Natural killer cell (primary cell): ENCODE measurements at regions not wholly inside any gene's neighbourhood (a gene's known extent, or its start where the extent isn't known, plus 50 kb on each side); places are given as distances from the start of the nearest gene placed in this dataset.

Source experiments
- ATAC-seq, 3 donors: fragments of 150-1000 bp in 2 of 3; fragments of 200-7000 bp in 1 of 3; cut with Tn5 transposase; 1 replicate in 1 of 3; 2 replicates in 2 of 3; pipeline ENCODE4 v1.10.0; 2021; ENCODE audit warnings: mild to moderate bottlenecking in 2 of 3, moderate library complexity in 2 of 3
- DNase-seq, 2 donors: peaks; one replicate each; pipeline versions ENCODE4 v3.0.0 to v3.0.0-alpha.2; 2013 to 2021; ENCODE audit warnings: mixed read lengths in 1 of 2
- H3K27ac ChIP-seq: one replicate; pipeline ENCODE4 v1.5.1; 2013; ENCODE audit warnings: mild to moderate bottlenecking, low read length
- H3K27me3 ChIP-seq: one replicate; pipeline ENCODE4 v1.6.1; 2013; ENCODE audit warnings: low read length; ENCODE audit not compliant: control insufficient read depth, insufficient read depth
- H3K36me3 ChIP-seq: one replicate; pipeline ENCODE4 v1.6.1; 2013; ENCODE audit warnings: low read length; ENCODE audit not compliant: control insufficient read depth, insufficient read depth
- H3K4me1 ChIP-seq: one replicate; pipeline ENCODE4 v1.6.1; 2013; ENCODE audit warnings: low read length; ENCODE audit not compliant: control insufficient read depth, insufficient read depth
- H3K4me3 ChIP-seq: one replicate; pipeline ENCODE4 v1.5.1; 2013; ENCODE audit warnings: low read length
- H3K9me3 ChIP-seq: one replicate; pipeline ENCODE4 v1.6.1; 2013; ENCODE audit warnings: low read length; ENCODE audit not compliant: control insufficient read depth, insufficient read depth
- H3K27ac Mint-ChIP-seq, 2 donors: one replicate each; pipeline ENCODE4 v1.8.0; 2022; ENCODE audit warnings: mild to moderate bottlenecking in 2 of 2, mixed read lengths in 2 of 2, moderate library complexity in 1 of 2
- H3K27me3 Mint-ChIP-seq, 2 donors: one replicate each; pipeline ENCODE4 v1.8.0; 2022; ENCODE audit warnings: low read depth in 2 of 2, mixed read lengths in 2 of 2
- H3K36me3 Mint-ChIP-seq: one replicate; pipeline ENCODE4 v1.8.0; 2022; ENCODE audit warnings: mixed read lengths
- H3K4me1 Mint-ChIP-seq, 2 donors: one replicate each; pipeline ENCODE4 v1.8.0; 2022; ENCODE audit warnings: mixed read lengths in 2 of 2
- H3K4me3 Mint-ChIP-seq: one replicate; pipeline ENCODE4 v1.8.0; 2022; ENCODE audit warnings: mild to moderate bottlenecking, moderate library complexity, mixed read lengths
- H3K9me3 Mint-ChIP-seq, 2 donors: one replicate each; pipeline ENCODE4 v1.8.0; 2022; ENCODE audit warnings: mixed read lengths in 2 of 2
- WGBS: methylation state at CpG from one replicate; pipeline ENCODE4 v1.1.7; 2013; ENCODE audit warnings: missing lambda C conversion rate; ENCODE audit not compliant: insufficient coverage; 5-methylcytosine and 5-hydroxymethylcytosine counted together
- intact Hi-C: fragments of 100-400 bp; cut with micrococcal nuclease; formaldehyde crosslinking; loops from one replicate; pipeline ENCODE4 v1.14.2; 2022
- TF ChIP-seq, protein P1 (sequence below): fragments of 200-600 bp; IDR thresholded peaks from one replicate; pipeline ENCODE4 v1.8.0; 2022; ENCODE audit warnings: antibody characterized with exemption

GRCh38 chr12:27176765-27177164 lies 67.3 kb upstream of the STK38L start:
- Histone ChIP-seq H3K27me3 (no peaks in the 10 kb centered on the region), H3K4me1 (no peaks in the 10 kb centered on the region), H3K36me3 (no peaks in the 10 kb centered on the region), H3K4me3 (no peak overlapping the region), H3K27ac (no peak overlapping the region), H3K9me3 (no peaks in the 10 kb centered on the region)
- Mint-ChIP-seq H3K36me3 (no peaks in the 10 kb centered on the region), H3K9me3 (no peaks in the 10 kb centered on the region), H3K27me3 (peaks cover 5 to 6% of the 10 kb centered on the region in 2 donors), H3K4me1 (no peaks in the 10 kb centered on the region), H3K4me3 (no peak overlapping the region), H3K27ac (no peak overlapping the region)
- DNase-seq = no peak
- TF ChIP-seq, protein P1, sequence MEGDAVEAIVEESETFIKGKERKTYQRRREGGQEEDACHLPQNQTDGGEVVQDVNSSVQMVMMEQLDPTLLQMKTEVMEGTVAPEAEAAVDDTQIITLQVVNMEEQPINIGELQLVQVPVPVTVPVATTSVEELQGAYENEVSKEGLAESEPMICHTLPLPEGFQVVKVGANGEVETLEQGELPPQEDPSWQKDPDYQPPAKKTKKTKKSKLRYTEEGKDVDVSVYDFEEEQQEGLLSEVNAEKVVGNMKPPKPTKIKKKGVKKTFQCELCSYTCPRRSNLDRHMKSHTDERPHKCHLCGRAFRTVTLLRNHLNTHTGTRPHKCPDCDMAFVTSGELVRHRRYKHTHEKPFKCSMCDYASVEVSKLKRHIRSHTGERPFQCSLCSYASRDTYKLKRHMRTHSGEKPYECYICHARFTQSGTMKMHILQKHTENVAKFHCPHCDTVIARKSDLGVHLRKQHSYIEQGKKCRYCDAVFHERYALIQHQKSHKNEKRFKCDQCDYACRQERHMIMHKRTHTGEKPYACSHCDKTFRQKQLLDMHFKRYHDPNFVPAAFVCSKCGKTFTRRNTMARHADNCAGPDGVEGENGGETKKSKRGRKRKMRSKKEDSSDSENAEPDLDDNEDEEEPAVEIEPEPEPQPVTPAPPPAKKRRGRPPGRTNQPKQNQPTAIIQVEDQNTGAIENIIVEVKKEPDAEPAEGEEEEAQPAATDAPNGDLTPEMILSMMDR = no peak
- intact Hi-C loops = no loop called here
- no peak for ATAC-seq

GRCh38 chr12:27177706-27178105 lies 66.4 kb upstream of the STK38L start:
- Histone ChIP-seq H3K27ac (no peak overlapping the region), H3K4me1 (no peaks in the 10 kb centered on the region), H3K36me3 (no peaks in the 10 kb centered on the region), H3K27me3 (no peaks in the 10 kb centered on the region), H3K9me3 (no peaks in the 10 kb centered on the region), H3K4me3 (no peak overlapping the region)
- no peak overlapping the region for H3K27ac Mint-ChIP-seq
- intact Hi-C loops = no loop called here
- TF ChIP-seq, protein P1 = no peak
- DNase-seq = no peak
- peaks cover 5 to 6% of the 10 kb centered on the region in 2 donors for H3K27me3 Mint-ChIP-seq
- H3K4me1 Mint-ChIP-seq = no peaks in the 10 kb centered on the region
- H3K9me3 Mint-ChIP-seq = no peaks in the 10 kb centered on the region
- H3K36me3 Mint-ChIP-seq = no peaks in the 10 kb centered on the region
- ATAC-seq = no peak
- no peak overlapping the region for H3K4me3 Mint-ChIP-seq

GRCh38 chr12:27178255-27178654 lies 65.8 kb upstream of the STK38L start:
- no peaks in the 10 kb centered on the region for H3K27me3 ChIP-seq
- H3K36me3 ChIP-seq = no peaks in the 10 kb centered on the region
- H3K27me3 Mint-ChIP-seq = peaks cover 5 to 6% of the 10 kb centered on the region in 2 donors
- no peaks in the 10 kb centered on the region for H3K4me1 ChIP-seq
- H3K4me3 Mint-ChIP-seq = no peak overlapping the region
- H3K27ac ChIP-seq = no peak overlapping the region
- DNase-seq = no peak
- intact Hi-C loops = no loop called here
- no peaks in the 10 kb centered on the region for H3K9me3 ChIP-seq
- WGBS = no CpG with 5 or more reads among the region's 1 CpG
- no peak for ATAC-seq
- TF ChIP-seq, protein P1 = no peak
- H3K4me1 Mint-ChIP-seq = no peaks in the 10 kb centered on the region
- no peaks in the 10 kb centered on the region for H3K36me3 Mint-ChIP-seq
- H3K9me3 Mint-ChIP-seq = no peaks in the 10 kb centered on the region
- H3K4me3 ChIP-seq = no peak overlapping the region
- no peak overlapping the region for H3K27ac Mint-ChIP-seq

- H3K4me1 Mint-ChIP-seq = no peaks in the 10 kb centered on the region
- H3K4me1 ChIP-seq = no peaks in the 10 kb centered on the region
- H3K36me3 Mint-ChIP-seq = no peaks in the 10 kb centered on the region
- TF ChIP-seq, protein P1 = no peak
- peaks cover 5 to 6% of the 10 kb centered on the region in 2 donors for H3K27me3 Mint-ChIP-seq
- H3K4me3 Mint-ChIP-seq = no peak overlapping the region
- H3K27ac Mint-ChIP-seq = no peak overlapping the region
- H3K27me3 ChIP-seq = no peaks in the 10 kb centered on the region
- 91% methylated on average over 1 of the region's 2 CpGs for WGBS
- H3K27ac ChIP-seq = no peak overlapping the region
- H3K36me3 ChIP-seq = no peaks in the 10 kb centered on the region
- no peak for DNase-seq
- H3K9me3 Mint-ChIP-seq = no peaks in the 10 kb centered on the region
- intact Hi-C loops = no loop called here
- no peak overlapping the region for H3K4me3 ChIP-seq
- no peaks in the 10 kb centered on the region for H3K9me3 ChIP-seq
- ATAC-seq = no peak
Measured at GRCh38 chr12:27178723-27179399, 65.2 kb upstream of the STK38L start.
